Spleen (tissue), 11 donors: ENCODE measurements at regions not wholly inside any gene's neighbourhood (a gene's known extent, or its start where the extent isn't known, plus 50 kb on each side); places are given as distances from the start of the nearest gene placed in this dataset.

Experiments
- DNase-seq: peaks from one replicate; pipeline ENCODE4 v3.0.0-alpha.2; 2020
- H3K27ac ChIP-seq, 8 donors: fragments of 200-600 bp; sonication (generic) in 7 of 8; 1 replicate in 4 of 8; 2 replicates in 4 of 8; pipeline versions ENCODE4 v1.5.0 to v1.8.0; 2016 to 2021; ENCODE audit warnings: inconsistent platforms in 4 of 8, mild to moderate bottlenecking in 4 of 8, moderate library complexity in 1 of 8
- H3K27me3 ChIP-seq, 7 donors: fragments of 200-600 bp; sonication (generic) in 6 of 7; replicated peaks in 1 of 7; 1 replicate in 4 of 7; 2 replicates in 3 of 7; pipeline versions ENCODE4 v1.5.0 to v1.8.0; 2016 to 2021; ENCODE audit warnings: inconsistent platforms in 3 of 7, mild to moderate bottlenecking in 1 of 7
- H3K36me3 ChIP-seq, 6 donors: fragments of 200-600 bp; sonication (generic) in 5 of 6; 1 replicate in 4 of 6; 2 replicates in 2 of 6; pipeline versions ENCODE4 v1.5.0 to v1.8.0; 2016 to 2021; ENCODE audit warnings: inconsistent platforms in 2 of 6
- H3K4me1 ChIP-seq, 6 donors: fragments of 200-600 bp; sonication (generic) in 5 of 6; 1 replicate in 3 of 6; 2 replicates in 3 of 6; pipeline versions ENCODE4 v1.5.0 to v1.8.0; 2016 to 2021; ENCODE audit warnings: inconsistent platforms in 3 of 6
- H3K4me3 ChIP-seq, 8 donors: fragments of 200-600 bp; sonication (generic) in 7 of 8; 1 replicate in 4 of 8; 2 replicates in 4 of 8; pipeline versions ENCODE4 v1.5.0 to v1.8.0; 2016 to 2021; ENCODE audit warnings: inconsistent platforms in 4 of 8, mild to moderate bottlenecking in 4 of 8, moderate library complexity in 2 of 8
- H3K9me3 ChIP-seq, 8 donors: fragments of 200-600 bp; sonication (generic) in 7 of 8; 1 replicate in 4 of 8; 2 replicates in 4 of 8; pipeline versions ENCODE4 v1.5.0 to v1.8.0; 2016 to 2021; ENCODE audit warnings: inconsistent platforms in 4 of 8
- CTCF ChIP-seq, 11 experiments: fragments of 200-600 bp in 7 of 11; fragments of 450-650 bp in 4 of 11; sonication (generic) in 4 of 11; IDR thresholded peaks in 8 of 11; conservative IDR thresholded peaks in 3 of 11; 1 replicate in 7 of 11; 2 replicates in 4 of 11; pipeline versions ENCODE4 v1.4.0 to v1.8.0; 2016 to 2021; ENCODE audit warnings: antibody characterized with exemption in 11 of 11, inconsistent platforms in 4 of 11, mild to moderate bottlenecking in 1 of 11
- POLR2A ChIP-seq, 3 donors: fragments of 450-650 bp; IDR thresholded peaks; one replicate each; pipeline ENCODE4 v1.5.1; 2017; ENCODE audit warnings: antibody characterized with exemption in 3 of 3, mild to moderate bottlenecking in 1 of 3
- POLR2AphosphoS5 ChIP-seq, 3 donors: sonication (generic); formaldehyde crosslinking; IDR thresholded peaks; one replicate each; pipeline ENCODE4 v1.5.1; 2017; ENCODE audit warnings: antibody characterized with exemption in 3 of 3
- WGBS, 5 donors: extraction: QIAGEN DNeasy Blood & Tissue Kit in 3 of 5; methylation state at CpG; one replicate each; pipeline versions ENCODE4 v1.1.5 to v1.1.7; 2013 to 2018; 5-methylcytosine and 5-hydroxymethylcytosine counted together
- intact Hi-C: fragments of 100-400 bp; cut with DNase I; formaldehyde crosslinking; loops from one replicate; pipeline ENCODE4 v1.15.0; 2023; ENCODE audit warnings: low total_unique reads
- donor health status: healthy with polysubstance abuse.
- donor health status: DM: no; HTN: no; CAD: no; lungs with moderate emphysema.
- donor health status: DM: no; HTN: no; CAD: no.
- donor health status: Bipolar disorder and iron deficiency.
- donor health status: healthy.
- donor health status: DM: no; HTN: no; CAD: no.
- donor health status: DM: yes; HTN: yes; CAD: no.

- no peaks in the 10 kb centered on the region for H3K9me3 ChIP-seq
- DNase-seq: peak; percentile 21
- 56 to 78% (median 61%) methylated on average over 5 of the region's 5 CpGs for whole genome bisulfite sequencing, 5 donors
- peak overlapping the region in 4 of 8 donors; percentile 5 to 52 (median 43) for H3K27ac ChIP-seq
- no peaks in the 10 kb centered on the region for H3K27me3 ChIP-seq
- intact Hi-C loops: no loop called here
- peaks cover 0 to 80% (median 17%) of the 10 kb centered on the region in 6 donors for H3K36me3 ChIP-seq
- no peak overlapping the region for H3K4me3 ChIP-seq
- H3K4me1 ChIP-seq: peaks cover 0 to 20% (median 12%) of the 10 kb centered on the region in 6 donors
- no peak for TF ChIP-seq CTCF (IDR thresholded peaks at IDR 0.05 in 8 of 11, conservative IDR thresholded peaks at IDR 0.05 in 3 of 11)
- no peak for TF ChIP-seq POLR2AphosphoS5 (IDR thresholded peaks at IDR 0.05)
- TF ChIP-seq POLR2A (IDR thresholded peaks at IDR 0.05): no peak
These were observed 153.6 kb downstream of the KATNIP start for GRCh38 chr16:27703545-27703944.

- Histone ChIP-seq H3K4me1 (peaks cover 0 to 20% (median 12%) of the 10 kb centered on the region in 6 donors), H3K9me3 (no peaks in the 10 kb centered on the region), H3K36me3 (peaks cover 0 to 80% (median 12%) of the 10 kb centered on the region in 6 donors), H3K27me3 (no peaks in the 10 kb centered on the region), H3K4me3 (no peak overlapping the region), H3K27ac (peak overlapping the region in 4 of 8 donors; percentile 5 to 52 (median 43))
- intact Hi-C loops: no loop called here
- TF ChIP-seq CTCF (IDR thresholded peaks at IDR 0.05 in 8 of 11, conservative IDR thresholded peaks at IDR 0.05 in 3 of 11) (no peak), POLR2AphosphoS5 (IDR thresholded peaks at IDR 0.05) (no peak), POLR2A (IDR thresholded peaks at IDR 0.05) (no peak)
- peak; percentile 6 for DNase-seq
- 68 to 83% (median 79%) methylated on average over 4 of the region's 4 CpGs for WGBS, 5 donors
These were observed 154.3 kb downstream of the KATNIP start for GRCh38 chr16:27704252-27704651.

- Histone ChIP-seq H3K4me3 (no peak overlapping the region), H3K36me3 (peaks cover 2 to 80% (median 13%) of the 10 kb centered on the region in 6 donors), H3K4me1 (peaks cover 0 to 20% (median 12%) of the 10 kb centered on the region in 6 donors), H3K27me3 (no peaks in the 10 kb centered on the region), H3K27ac (no peak overlapping the region), H3K9me3 (no peaks in the 10 kb centered on the region)
- intact Hi-C loops: no loop called here
- peak; percentile 54 for DNase-seq
- no peak for TF ChIP-seq POLR2AphosphoS5 (IDR thresholded peaks at IDR 0.05)
- TF ChIP-seq CTCF (IDR thresholded peaks at IDR 0.05 in 8 of 11, conservative IDR thresholded peaks at IDR 0.05 in 3 of 11): no peak
- TF ChIP-seq POLR2A (IDR thresholded peaks at IDR 0.05): no peak
- WGBS, 5 donors: 81 to 96% (median 91%) methylated on average over 10 of the region's 10 CpGs
These were observed 156.4 kb downstream of the KATNIP start for GRCh38 chr16:27706156-27706865.

GRCh38 chr16:27706866-27707685 lies 157.1 kb downstream of the KATNIP start:
- Histone ChIP-seq H3K4me1 (peaks cover 0 to 20% (median 12%) of the 10 kb centered on the region in 6 donors), H3K4me3 (no peak overlapping the region), H3K9me3 (no peaks in the 10 kb centered on the region), H3K36me3 (peaks cover 2 to 84% (median 13%) of the 10 kb centered on the region in 6 donors), H3K27ac (no peak overlapping the region), H3K27me3 (no peaks in the 10 kb centered on the region)
- DNase-seq: peak; percentile 52
- no peak for TF ChIP-seq POLR2A (IDR thresholded peaks at IDR 0.05)
- no peak for TF ChIP-seq CTCF (IDR thresholded peaks at IDR 0.05 in 8 of 11, conservative IDR thresholded peaks at IDR 0.05 in 3 of 11)
- no peak for TF ChIP-seq POLR2AphosphoS5 (IDR thresholded peaks at IDR 0.05)
- WGBS, 5 donors: 92 to 98% (median 94%) methylated on average over 16 of the region's 16 CpGs
- intact Hi-C loops: no loop called here
